ENCODE measurements at regions not wholly inside any gene's neighbourhood (a gene's known extent, or its start where the extent isn't known, plus 50 kb on each side); places are given as distances from the start of the nearest gene placed in this dataset.

- no peak overlapping the region for H3K27ac ChIP-seq (ENCODE audit: low read depth in 1 of 2, low read length in 2 of 2)
- no peak for TF ChIP-seq YY1 (IDR thresholded peaks at IDR 0.05)
- no peak for TF ChIP-seq JUND (IDR thresholded peaks at IDR 0.05)
- no peak for TF ChIP-seq FOXA2 (IDR thresholded peaks at IDR 0.05)
- TF ChIP-seq SP1 (IDR thresholded peaks at IDR 0.05) = no peak
- no peak for TF ChIP-seq TAF1 (conservative IDR thresholded peaks at IDR 0.05)
- no peak for TF ChIP-seq RXRA (IDR thresholded peaks at IDR 0.05)
- TF ChIP-seq ATF3 (IDR thresholded peaks at IDR 0.05) = no peak
- no peaks in the 10 kb centered on the region for H3K4me1 ChIP-seq (ENCODE audit: control insufficient read depth in 4 of 4, insufficient read depth in 4 of 4, low read length in 3 of 4)
- no peak overlapping the region for H3K4me3 ChIP-seq (ENCODE audit: low read depth in 1 of 3, low read length in 3 of 3)
- no peaks in the 10 kb centered on the region for H3K9me3 ChIP-seq (ENCODE audit: control insufficient read depth in 4 of 4, low read length in 3 of 4)
- no peak for DNase-seq (ENCODE audit: low spot score)
- H3K36me3 ChIP-seq (ENCODE audit: control insufficient read depth in 4 of 4, insufficient read depth in 3 of 4, low read depth in 1 of 4, low read length in 3 of 4) = no peaks in the 10 kb centered on the region
- H3K9ac ChIP-seq (ENCODE audit: low read depth in 1 of 2, low read length in 2 of 2) = no peak overlapping the region
- H3K27me3 ChIP-seq (ENCODE audit: control insufficient read depth in 4 of 4, insufficient read depth in 4 of 4, low read length in 3 of 4) = peaks cover 0 to 5% (median 0%) of the 10 kb centered on the region in 4 donors
These were observed 429.9 kb downstream of the MTX2 start for GRCh38 chr2:176699098-176699497.

- Histone ChIP-seq H3K4me1 (ENCODE audit: control insufficient read depth in 4 of 4, insufficient read depth in 4 of 4, low read length in 3 of 4) (no peaks in the 10 kb centered on the region), H3K27ac (ENCODE audit: low read depth in 1 of 2, low read length in 2 of 2) (no peak overlapping the region), H3K9me3 (ENCODE audit: control insufficient read depth in 4 of 4, low read length in 3 of 4) (no peaks in the 10 kb centered on the region), H3K4me3 (ENCODE audit: low read depth in 1 of 3, low read length in 3 of 3) (no peak overlapping the region), H3K27me3 (ENCODE audit: control insufficient read depth in 4 of 4, insufficient read depth in 4 of 4, low read length in 3 of 4) (peaks cover 0 to 5% (median 0%) of the 10 kb centered on the region in 4 donors), H3K9ac (ENCODE audit: low read depth in 1 of 2, low read length in 2 of 2) (no peak overlapping the region), H3K36me3 (ENCODE audit: control insufficient read depth in 4 of 4, insufficient read depth in 3 of 4, low read depth in 1 of 4, low read length in 3 of 4) (no peaks in the 10 kb centered on the region)
- DNase-seq (ENCODE audit: low spot score) = no peak
- TF ChIP-seq GABPA (IDR thresholded peaks at IDR 0.05 in 1 of 2, conservative IDR thresholded peaks at IDR 0.05 in 1 of 2) = no peak
- TF ChIP-seq RXRA (IDR thresholded peaks at IDR 0.05) = no peak
- TF ChIP-seq CTCF (IDR thresholded peaks at IDR 0.05; ENCODE audit: low read depth, low read length, missing input control) = no peak
- no peak for TF ChIP-seq REST (IDR thresholded peaks at IDR 0.05)
- no peak for TF ChIP-seq FOXA1 (IDR thresholded peaks at IDR 0.05)
- TF ChIP-seq EGR1 (IDR thresholded peaks at IDR 0.05; ENCODE audit: low read depth in 2 of 2) = no peak
- TF ChIP-seq SP1 (IDR thresholded peaks at IDR 0.05) = no peak
- TF ChIP-seq FOXA2 (IDR thresholded peaks at IDR 0.05) = no peak
These were observed 430.4 kb downstream of the MTX2 start for GRCh38 chr2:176699644-176700043.

- Histone ChIP-seq H3K4me3 (ENCODE audit: low read depth in 1 of 3, low read length in 3 of 3) (no peak overlapping the region), H3K27me3 (ENCODE audit: control insufficient read depth in 4 of 4, insufficient read depth in 4 of 4, low read length in 3 of 4) (peaks cover 0 to 7% (median 0%) of the 10 kb centered on the region in 4 donors), H3K9ac (ENCODE audit: low read depth in 1 of 2, low read length in 2 of 2) (no peak overlapping the region), H3K4me1 (ENCODE audit: control insufficient read depth in 4 of 4, insufficient read depth in 4 of 4, low read length in 3 of 4) (no peaks in the 10 kb centered on the region), H3K9me3 (ENCODE audit: control insufficient read depth in 4 of 4, low read length in 3 of 4) (no peaks in the 10 kb centered on the region), H3K27ac (ENCODE audit: low read depth in 1 of 2, low read length in 2 of 2) (no peak overlapping the region), H3K36me3 (ENCODE audit: control insufficient read depth in 4 of 4, insufficient read depth in 3 of 4, low read depth in 1 of 4, low read length in 3 of 4) (no peaks in the 10 kb centered on the region)
- 73% methylated on average over 1 of the region's 1 CpG for WGBS
- no peak for DNase-seq (ENCODE audit: low spot score)
- TF ChIP-seq FOXA1 (IDR thresholded peaks at IDR 0.05) (no peak), NR2F2 (IDR thresholded peaks at IDR 0.05) (no peak), RAD21 (IDR thresholded peaks at IDR 0.05) (no peak)
These were observed 432.9 kb downstream of the MTX2 start for GRCh38 chr2:176702131-176702530.
